MCF 10A (cell line): ENCODE measurements at regions not wholly inside any gene's neighbourhood (a gene's known extent, or its start where the extent isn't known, plus 50 kb on each side); places are given as distances from the start of the nearest gene placed in this dataset.

Experiments
- BruUV-seq: library from RNA; stranded (reverse); fragments of 400-500 nt; replicated peaks from 2 replicates; lab custom pipeline; 2021; lab: Mats Ljungman, UMichigan
- CTCF ChIA-PET: fragments of 300-600 bp; sonication (Branson Sonifier 250); formaldehyde crosslinking; extraction: SDS; loops from one replicate; lab custom pipeline; 2021; ENCODE audit warnings: antibody characterized with exemption, inconsistent platforms; lab: Yijun Ruan, JAX
- POLR2A ChIA-PET: fragments of 300-600, 350-650 bp; sonication (Branson Sonifier 250); formaldehyde crosslinking; extraction: SDS; loops from one replicate; lab custom pipeline; 2020; ENCODE audit warnings: antibody characterized with exemption, inconsistent platforms; lab: Yijun Ruan, JAX
- DNase-seq: peaks from one replicate; pipeline ENCODE4 v3.0.0-alpha.2; 2018; ENCODE audit not compliant: unreplicated experiment
- H3K27ac Mint-ChIP-seq: one replicate; pipeline ENCODE4 v1.8.0; 2022; ENCODE audit warnings: mild to moderate bottlenecking, low read depth, mixed read lengths; ENCODE audit not compliant: unreplicated experiment
- H3K27me3 Mint-ChIP-seq: one replicate; pipeline ENCODE4 v1.8.0; 2022; ENCODE audit warnings: mixed read lengths; ENCODE audit not compliant: insufficient read depth, unreplicated experiment
- H3K36me3 Mint-ChIP-seq: one replicate; pipeline ENCODE4 v1.8.0; 2022; ENCODE audit warnings: mild to moderate bottlenecking, moderate library complexity, mixed read lengths; ENCODE audit not compliant: insufficient read depth, unreplicated experiment
- H3K4me1 Mint-ChIP-seq: one replicate; pipeline ENCODE4 v1.8.0; 2022; ENCODE audit warnings: mixed read lengths; ENCODE audit not compliant: insufficient read depth, unreplicated experiment
- H3K4me3 Mint-ChIP-seq: one replicate; pipeline ENCODE4 v1.8.0; 2022; ENCODE audit warnings: mild to moderate bottlenecking, moderate library complexity, mixed read lengths; ENCODE audit not compliant: unreplicated experiment
- H3K9me3 Mint-ChIP-seq: one replicate; pipeline ENCODE4 v1.8.0; 2022; ENCODE audit warnings: mixed read lengths; ENCODE audit not compliant: unreplicated experiment
- intact Hi-C: fragments of 100-400 bp; cut with micrococcal nuclease; formaldehyde crosslinking; loops from 2 replicates; pipeline ENCODE4 v1.14.1; 2022
- TF ChIP-seq, protein P1 (sequence below): fragments of 200-600 bp; IDR thresholded peaks from one replicate; pipeline ENCODE4 v1.8.0; 2022; ENCODE audit warnings: antibody characterized with exemption, mild to moderate bottlenecking; ENCODE audit not compliant: unreplicated experiment

DNA sequence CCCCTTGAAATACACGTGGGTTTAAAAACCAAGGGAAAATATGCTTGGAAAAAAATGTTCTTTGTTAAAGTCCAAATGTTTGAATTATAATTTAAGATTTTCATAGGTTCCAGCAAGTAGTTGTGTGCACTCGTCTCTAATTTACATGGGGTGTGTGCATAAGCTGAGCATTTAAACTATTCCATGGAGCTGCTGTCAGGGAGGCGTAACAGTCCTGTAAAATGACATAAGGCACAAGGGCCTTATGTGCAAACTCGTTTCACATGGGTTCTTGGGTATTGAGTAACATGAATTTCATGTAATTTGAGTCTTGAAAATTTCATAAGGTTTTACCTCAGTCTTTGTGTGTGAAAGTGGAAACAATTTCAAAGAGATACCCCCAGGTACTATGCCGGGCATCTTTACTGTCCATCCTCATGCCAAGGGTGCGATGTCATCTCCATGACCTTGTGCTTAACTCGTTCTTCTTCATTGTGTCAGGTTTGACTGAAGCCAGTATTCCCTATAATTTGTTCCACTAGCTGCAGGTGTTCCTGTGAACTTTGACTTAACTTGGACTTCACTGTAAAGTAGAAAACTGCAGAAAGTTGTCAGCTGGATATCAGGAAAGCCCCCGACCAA is 359.3 kb downstream of the SH3GL2 start:
- TF ChIP-seq, protein P1, sequence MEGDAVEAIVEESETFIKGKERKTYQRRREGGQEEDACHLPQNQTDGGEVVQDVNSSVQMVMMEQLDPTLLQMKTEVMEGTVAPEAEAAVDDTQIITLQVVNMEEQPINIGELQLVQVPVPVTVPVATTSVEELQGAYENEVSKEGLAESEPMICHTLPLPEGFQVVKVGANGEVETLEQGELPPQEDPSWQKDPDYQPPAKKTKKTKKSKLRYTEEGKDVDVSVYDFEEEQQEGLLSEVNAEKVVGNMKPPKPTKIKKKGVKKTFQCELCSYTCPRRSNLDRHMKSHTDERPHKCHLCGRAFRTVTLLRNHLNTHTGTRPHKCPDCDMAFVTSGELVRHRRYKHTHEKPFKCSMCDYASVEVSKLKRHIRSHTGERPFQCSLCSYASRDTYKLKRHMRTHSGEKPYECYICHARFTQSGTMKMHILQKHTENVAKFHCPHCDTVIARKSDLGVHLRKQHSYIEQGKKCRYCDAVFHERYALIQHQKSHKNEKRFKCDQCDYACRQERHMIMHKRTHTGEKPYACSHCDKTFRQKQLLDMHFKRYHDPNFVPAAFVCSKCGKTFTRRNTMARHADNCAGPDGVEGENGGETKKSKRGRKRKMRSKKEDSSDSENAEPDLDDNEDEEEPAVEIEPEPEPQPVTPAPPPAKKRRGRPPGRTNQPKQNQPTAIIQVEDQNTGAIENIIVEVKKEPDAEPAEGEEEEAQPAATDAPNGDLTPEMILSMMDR = no peak
- ChIA-PET POLR2A (interaction anchor here (0.6 to 1.0 kb wide), 2 partner anchors 143 to 276 kb away, joined by 3 read pairs; no protein-coding TSS in a partner anchor), CTCF (no interaction called here)
- DNase-seq = no peak
- intact Hi-C loops = no loop called here
- Mint-ChIP-seq H3K27ac (no peak overlapping the region), H3K4me1 (no peaks in the 10 kb centered on the region), H3K9me3 (no peaks in the 10 kb centered on the region), H3K36me3 (no peaks in the 10 kb centered on the region), H3K27me3 (peaks cover 15% of the 10 kb centered on the region), H3K4me3 (no peak overlapping the region)
- BruUV-seq = no TSS peak

DNA sequence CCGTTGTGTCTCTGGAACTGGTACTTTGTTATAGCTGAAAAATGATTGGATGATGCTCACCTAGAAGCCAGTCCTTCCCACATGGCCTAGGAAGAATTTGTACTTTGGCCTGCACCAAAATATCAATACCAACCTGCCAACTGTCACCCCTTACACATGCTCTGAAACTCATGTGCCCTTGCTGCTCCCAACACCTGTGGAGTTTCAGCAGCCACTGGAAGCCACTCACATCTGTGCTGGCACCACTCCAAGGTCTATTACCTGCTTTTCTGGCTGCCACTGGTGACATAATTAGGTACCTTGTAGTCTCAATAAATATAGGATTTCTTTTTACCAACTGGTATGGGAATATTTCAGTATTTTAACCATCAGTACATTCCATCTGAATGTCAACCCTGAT is 363.6 kb downstream of the SH3GL2 start:
- intact Hi-C loops = no loop called here
- Mint-ChIP-seq H3K27ac (no peak overlapping the region), H3K4me3 (no peak overlapping the region), H3K36me3 (no peaks in the 10 kb centered on the region), H3K9me3 (no peaks in the 10 kb centered on the region), H3K4me1 (no peaks in the 10 kb centered on the region), H3K27me3 (peaks cover 15% of the 10 kb centered on the region)
- CTCF ChIA-PET = no interaction called here
- BruUV-seq = no TSS peak
- TF ChIP-seq, protein P1 = no peak
- DNase-seq = no peak
- POLR2A ChIA-PET = no interaction called here

DNA sequence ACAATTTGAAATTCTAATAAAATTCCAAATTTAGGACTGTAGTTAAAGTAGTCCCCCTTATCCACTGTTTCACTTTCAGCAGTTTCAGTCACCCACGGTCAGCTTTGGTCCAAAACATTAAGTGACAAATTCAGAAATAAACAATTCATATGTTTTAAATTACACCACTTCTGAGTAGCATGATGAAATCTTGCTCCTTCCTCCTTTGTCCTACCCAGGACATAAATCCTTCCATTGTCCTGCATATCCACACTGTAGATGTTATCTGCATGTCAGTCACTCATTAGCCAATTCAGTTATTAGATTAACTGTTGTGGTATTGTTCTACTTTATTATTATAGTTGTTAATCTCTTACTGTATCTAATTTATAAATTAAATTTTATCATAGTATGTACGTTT is 376.5 kb downstream of the SH3GL2 start:
- TF ChIP-seq, protein P1 = no peak
- H3K4me3 Mint-ChIP-seq = no peak overlapping the region
- ChIA-PET POLR2A (interaction anchor here (0.6 kb wide), 1 partner anchor 9 kb away, joined by 4 read pairs; no protein-coding TSS in a partner anchor), CTCF (no interaction called here)
- BruUV-seq = no TSS peak
- H3K27ac Mint-ChIP-seq = no peak overlapping the region
- H3K36me3 Mint-ChIP-seq = no peaks in the 10 kb centered on the region
- no peaks in the 10 kb centered on the region for H3K9me3 Mint-ChIP-seq
- peaks cover 8% of the 10 kb centered on the region for H3K27me3 Mint-ChIP-seq
- DNase-seq = no peak
- no peaks in the 10 kb centered on the region for H3K4me1 Mint-ChIP-seq
- intact Hi-C loops = no loop called here

DNA sequence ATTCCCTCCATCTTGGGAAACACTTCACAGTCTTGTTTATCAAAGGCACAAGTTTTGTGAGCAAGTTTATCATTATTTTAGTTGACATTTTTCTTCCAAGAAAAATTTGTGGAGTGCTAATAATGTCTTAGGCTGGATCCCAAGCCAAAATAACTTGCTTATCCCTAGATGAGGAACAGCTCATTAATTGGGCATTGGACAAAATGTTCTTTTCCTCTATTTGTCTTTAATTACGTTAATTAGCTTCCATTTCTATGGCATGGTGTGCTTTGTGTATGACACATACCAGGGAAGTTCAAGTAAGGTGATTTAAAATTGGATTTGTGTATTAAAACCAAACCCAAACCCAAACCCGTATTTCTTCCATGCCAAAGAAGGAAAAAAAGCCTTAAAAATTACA is 379.5 kb downstream of the SH3GL2 start:
- no peak for DNase-seq
- POLR2A ChIA-PET = no interaction called here
- no TSS peak for BruUV-seq
- TF ChIP-seq, protein P1 = no peak
- CTCF ChIA-PET = no interaction called here
- Mint-ChIP-seq H3K27me3 (peaks cover 16% of the 10 kb centered on the region), H3K36me3 (no peaks in the 10 kb centered on the region), H3K4me3 (no peak overlapping the region), H3K27ac (no peak overlapping the region), H3K4me1 (no peaks in the 10 kb centered on the region), H3K9me3 (no peaks in the 10 kb centered on the region)
- intact Hi-C loops = no loop called here
